WTC11 (cell line): ENCODE measurements at regions not wholly inside any gene's neighbourhood (a gene's known extent, or its start where the extent isn't known, plus 50 kb on each side); places are given as distances from the start of the nearest gene placed in this dataset.

Experiments used
- ATF3 ChIP-seq: sonication (generic); formaldehyde crosslinking; conservative IDR thresholded peaks from 2 replicates; pipeline ENCODE4 v1.8.1; 2022; ENCODE audit warnings: mild to moderate bottlenecking, missing genetic modification reagents
- CREB1 ChIP-seq: sonication (generic); formaldehyde crosslinking; IDR thresholded peaks from 2 replicates; pipeline ENCODE4 v1.8.0; 2023; ENCODE audit warnings: mild to moderate bottlenecking, missing genetic modification reagents
- CTCF ChIP-seq: fragments of 200-600 bp; IDR thresholded peaks from 2 replicates; pipeline ENCODE4 v1.8.0; 2022; ENCODE audit warnings: antibody characterized with exemption
- FOXJ3 ChIP-seq: sonication (generic); formaldehyde crosslinking; IDR thresholded peaks from 2 replicates; pipeline ENCODE4 v1.9.0; 2021; ENCODE audit warnings: missing genetic modification reagents, mild to moderate bottlenecking, borderline replicate concordance
- FOXP1 ChIP-seq: sonication (generic); formaldehyde crosslinking; IDR thresholded peaks from 2 replicates; pipeline ENCODE4 v1.8.0; 2022; ENCODE audit warnings: missing genetic modification reagents, mild to moderate bottlenecking, moderate library complexity, borderline replicate concordance
- FOXP4 ChIP-seq: sonication (generic); formaldehyde crosslinking; IDR thresholded peaks from 2 replicates; pipeline ENCODE4 v1.8.0; 2022; ENCODE audit warnings: mild to moderate bottlenecking, missing genetic modification reagents
- IRF2 ChIP-seq: sonication (generic); formaldehyde crosslinking; IDR thresholded peaks from 2 replicates; pipeline ENCODE4 v1.8.0; 2022; ENCODE audit warnings: low read depth, missing genetic modification reagents, borderline replicate concordance
- NFE2L1 ChIP-seq: sonication (generic); formaldehyde crosslinking; IDR thresholded peaks from 2 replicates; pipeline ENCODE4 v1.8.1; 2023; ENCODE audit warnings: missing genetic modification reagents
- SP1 ChIP-seq: sonication (generic); formaldehyde crosslinking; conservative IDR thresholded peaks from 2 replicates; pipeline ENCODE4 v1.8.1; 2022; ENCODE audit warnings: missing genetic modification reagents
- TF ChIP-seq, protein P1 (sequence below): sonication (generic); formaldehyde crosslinking; IDR thresholded peaks from 2 replicates; pipeline ENCODE4 v1.8.0; 2022; ENCODE audit warnings: mild to moderate bottlenecking, missing genetic modification reagents
- TF ChIP-seq, protein P2 (sequence below): sonication (generic); formaldehyde crosslinking; conservative IDR thresholded peaks from 2 replicates; pipeline ENCODE4 v1.8.1; 2023; ENCODE audit warnings: mild to moderate bottlenecking, low read depth, missing genetic modification reagents, moderate library complexity
- TF ChIP-seq, protein P3 (sequence below): fragments of 250-450 bp; sonication (Bioruptor Pico); IDR thresholded peaks from 2 replicates; pipeline ENCODE4 v1.9.0; 2021; ENCODE audit warnings: mild to moderate bottlenecking

GRCh38 chr4:151606061-151606460 lies 154.7 kb downstream of the GATB start:
- TF ChIP-seq IRF2 (CRISPR knock-in tag) (no peak), ATF3 (no peak), SP1 (CRISPR knock-in tag) (no peak), CTCF (no peak), FOXJ3 (CRISPR knock-in tag) (no peak), FOXP1 (CRISPR knock-in tag) (no peak), CREB1 (CRISPR knock-in tag) (no peak), FOXP4 (CRISPR knock-in tag) (no peak), NFE2L1 (no peak)
- TF ChIP-seq, protein P1, sequence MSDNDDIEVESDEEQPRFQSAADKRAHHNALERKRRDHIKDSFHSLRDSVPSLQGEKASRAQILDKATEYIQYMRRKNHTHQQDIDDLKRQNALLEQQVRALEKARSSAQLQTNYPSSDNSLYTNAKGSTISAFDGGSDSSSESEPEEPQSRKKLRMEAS (CRISPR knock-in tag): no peak
- TF ChIP-seq, protein P2, sequence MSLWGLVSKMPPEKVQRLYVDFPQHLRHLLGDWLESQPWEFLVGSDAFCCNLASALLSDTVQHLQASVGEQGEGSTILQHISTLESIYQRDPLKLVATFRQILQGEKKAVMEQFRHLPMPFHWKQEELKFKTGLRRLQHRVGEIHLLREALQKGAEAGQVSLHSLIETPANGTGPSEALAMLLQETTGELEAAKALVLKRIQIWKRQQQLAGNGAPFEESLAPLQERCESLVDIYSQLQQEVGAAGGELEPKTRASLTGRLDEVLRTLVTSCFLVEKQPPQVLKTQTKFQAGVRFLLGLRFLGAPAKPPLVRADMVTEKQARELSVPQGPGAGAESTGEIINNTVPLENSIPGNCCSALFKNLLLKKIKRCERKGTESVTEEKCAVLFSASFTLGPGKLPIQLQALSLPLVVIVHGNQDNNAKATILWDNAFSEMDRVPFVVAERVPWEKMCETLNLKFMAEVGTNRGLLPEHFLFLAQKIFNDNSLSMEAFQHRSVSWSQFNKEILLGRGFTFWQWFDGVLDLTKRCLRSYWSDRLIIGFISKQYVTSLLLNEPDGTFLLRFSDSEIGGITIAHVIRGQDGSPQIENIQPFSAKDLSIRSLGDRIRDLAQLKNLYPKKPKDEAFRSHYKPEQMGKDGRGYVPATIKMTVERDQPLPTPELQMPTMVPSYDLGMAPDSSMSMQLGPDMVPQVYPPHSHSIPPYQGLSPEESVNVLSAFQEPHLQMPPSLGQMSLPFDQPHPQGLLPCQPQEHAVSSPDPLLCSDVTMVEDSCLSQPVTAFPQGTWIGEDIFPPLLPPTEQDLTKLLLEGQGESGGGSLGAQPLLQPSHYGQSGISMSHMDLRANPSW: no peak
- TF ChIP-seq, protein P3, sequence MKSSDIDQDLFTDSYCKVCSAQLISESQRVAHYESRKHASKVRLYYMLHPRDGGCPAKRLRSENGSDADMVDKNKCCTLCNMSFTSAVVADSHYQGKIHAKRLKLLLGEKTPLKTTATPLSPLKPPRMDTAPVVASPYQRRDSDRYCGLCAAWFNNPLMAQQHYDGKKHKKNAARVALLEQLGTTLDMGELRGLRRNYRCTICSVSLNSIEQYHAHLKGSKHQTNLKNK: no peak
